SKM-1 (cell line): ENCODE measurements at regions not wholly inside any gene's neighbourhood (a gene's known extent, or its start where the extent isn't known, plus 50 kb on each side); places are given as distances from the start of the nearest gene placed in this dataset.
"Not testable (repeated sequence)": the region's sequence is repeated elsewhere in the genome, so short reads cannot be mapped to it uniquely, and the experiment has no call there.

Experiments
- DNase-seq: peaks from one replicate; lab custom pipeline; 2025; ENCODE audit not compliant: unreplicated experiment; lab: John Stamatoyannopoulos, UW

GRCh38 chr2:12628541-12628940 lies 88.2 kb upstream of the TRIB2 start:
- DNase-seq: not testable (repeated sequence)

- DNase-seq: no peak
Observed at GRCh38 chr2:12636837-12637581, 79.7 kb upstream of the TRIB2 start.

GRCh38 chr2:12637754-12638153 lies 79.0 kb upstream of the TRIB2 start:
- DNase-seq: no peak

GRCh38 chr2:12641441-12641840 lies 75.3 kb upstream of the TRIB2 start:
- no peak for DNase-seq

- DNase-seq: no peak
Observed at GRCh38 chr2:12642332-12642731, 74.4 kb upstream of the TRIB2 start.

- DNase-seq: no peak
Observed at GRCh38 chr2:12642859-12643258, 73.9 kb upstream of the TRIB2 start.

GRCh38 chr2:12649602-12650400 lies 66.9 kb upstream of the TRIB2 start:
- no peak for DNase-seq

- DNase-seq: no peak
Observed at GRCh38 chr2:12651641-12652040, 65.1 kb upstream of the TRIB2 start.

GRCh38 chr2:12652723-12653122 lies 64.0 kb upstream of the TRIB2 start:
- DNase-seq: no peak

GRCh38 chr2:12657560-12657959 lies 59.2 kb upstream of the TRIB2 start:
- no peak for DNase-seq

GRCh38 chr2:12658310-12658945 lies 58.3 kb upstream of the TRIB2 start:
- no peak for DNase-seq

GRCh38 chr2:12661489-12661888 lies 55.2 kb upstream of the TRIB2 start:
- DNase-seq: no peak

GRCh38 chr2:12663306-12664037 lies 53.3 kb upstream of the TRIB2 start:
- no peak for DNase-seq

- DNase-seq: no peak
Observed at GRCh38 chr2:12665334-12665733, 51.4 kb upstream of the TRIB2 start.

- no peak for DNase-seq
Observed at GRCh38 chr2:12666445-12666844, 50.3 kb upstream of the TRIB2 start.
